ENCODE measurements at regions not wholly inside any gene's neighbourhood (a gene's known extent, or its start where the extent isn't known, plus 50 kb on each side); places are given as distances from the start of the nearest gene placed in this dataset.

GRCh38 chr1:82549841-82550240 lies 749.1 kb downstream of the ADGRL2 start:
- TF ChIP-seq, protein P1, sequence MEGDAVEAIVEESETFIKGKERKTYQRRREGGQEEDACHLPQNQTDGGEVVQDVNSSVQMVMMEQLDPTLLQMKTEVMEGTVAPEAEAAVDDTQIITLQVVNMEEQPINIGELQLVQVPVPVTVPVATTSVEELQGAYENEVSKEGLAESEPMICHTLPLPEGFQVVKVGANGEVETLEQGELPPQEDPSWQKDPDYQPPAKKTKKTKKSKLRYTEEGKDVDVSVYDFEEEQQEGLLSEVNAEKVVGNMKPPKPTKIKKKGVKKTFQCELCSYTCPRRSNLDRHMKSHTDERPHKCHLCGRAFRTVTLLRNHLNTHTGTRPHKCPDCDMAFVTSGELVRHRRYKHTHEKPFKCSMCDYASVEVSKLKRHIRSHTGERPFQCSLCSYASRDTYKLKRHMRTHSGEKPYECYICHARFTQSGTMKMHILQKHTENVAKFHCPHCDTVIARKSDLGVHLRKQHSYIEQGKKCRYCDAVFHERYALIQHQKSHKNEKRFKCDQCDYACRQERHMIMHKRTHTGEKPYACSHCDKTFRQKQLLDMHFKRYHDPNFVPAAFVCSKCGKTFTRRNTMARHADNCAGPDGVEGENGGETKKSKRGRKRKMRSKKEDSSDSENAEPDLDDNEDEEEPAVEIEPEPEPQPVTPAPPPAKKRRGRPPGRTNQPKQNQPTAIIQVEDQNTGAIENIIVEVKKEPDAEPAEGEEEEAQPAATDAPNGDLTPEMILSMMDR (IDR thresholded peaks at IDR 0.05): no peak
- TF ChIP-seq POLR2A (IDR thresholded peaks at IDR 0.05): no peak
